Astrocyte (in vitro differentiated cells and primary cell): ENCODE measurements at regions not wholly inside any gene's neighbourhood (a gene's known extent, or its start where the extent isn't known, plus 50 kb on each side); places are given as distances from the start of the nearest gene placed in this dataset.

Experiments used
- DNase-seq: peaks from one replicate; pipeline ENCODE4 v3.0.0-alpha.2; 2010; ENCODE audit warnings: low read depth
- FAIRE-seq: peaks from 2 replicates; lab custom pipeline; 2011; peaks lifted over from hg19 to GRCh38; lab: Jason Lieb, UNC
- H2AFZ ChIP-seq: 2 replicates; pipeline ENCODE4 v1.6.0; 2012; ENCODE audit warnings: low read depth, low read length, inconsistent platforms
- H3K27ac ChIP-seq: 2 replicates; pipeline ENCODE4 v1.5.1; 2011; ENCODE audit warnings: low read depth, low read length, inconsistent platforms
- H3K27me3 ChIP-seq: 2 replicates; pipeline ENCODE4 v1.6.0; 2011; ENCODE audit warnings: low read length, inconsistent platforms; ENCODE audit not compliant: insufficient read depth
- H3K36me3 ChIP-seq: 2 replicates; pipeline ENCODE4 v1.5.1; 2011; ENCODE audit warnings: low read length, inconsistent platforms; ENCODE audit not compliant: insufficient read depth
- H3K4me1 ChIP-seq: 2 replicates; pipeline ENCODE4 v1.5.1; 2011; ENCODE audit warnings: low read length, inconsistent platforms; ENCODE audit not compliant: insufficient read depth
- H3K4me2 ChIP-seq: 2 replicates; pipeline ENCODE4 v1.6.0; 2012; ENCODE audit warnings: low read length, inconsistent platforms
- H3K4me3 ChIP-seq: 2 replicates; pipeline ENCODE4 v1.5.1; 2011; ENCODE audit warnings: low read depth, mild to moderate bottlenecking, low read length, inconsistent platforms; ENCODE audit not compliant: insufficient read depth
- H3K79me2 ChIP-seq: 2 replicates; pipeline ENCODE4 v1.6.0; 2012; ENCODE audit warnings: mild to moderate bottlenecking, low read length, inconsistent platforms; ENCODE audit not compliant: insufficient read depth
- H3K9ac ChIP-seq: 2 replicates; pipeline ENCODE4 v1.6.0; 2012; ENCODE audit warnings: mild to moderate bottlenecking, low read length, inconsistent platforms
- H3K9me3 ChIP-seq: 2 replicates; pipeline ENCODE4 v1.5.1; 2012; ENCODE audit warnings: low read depth, mild to moderate bottlenecking, low read length, inconsistent platforms; ENCODE audit not compliant: insufficient read depth
- H4K20me1 ChIP-seq: 2 replicates; pipeline ENCODE4 v1.6.0; 2012; ENCODE audit warnings: low read length, inconsistent platforms; ENCODE audit not compliant: insufficient read depth
- H3K27ac Mint-ChIP-seq: one replicate; pipeline ENCODE4 v1.8.0; 2021; ENCODE audit warnings: mild to moderate bottlenecking, mixed read lengths; ENCODE audit not compliant: unreplicated experiment
- H3K27me3 Mint-ChIP-seq: one replicate; pipeline ENCODE4 v1.8.0; 2021; ENCODE audit warnings: low read depth, mixed read lengths; ENCODE audit not compliant: unreplicated experiment
- H3K36me3 Mint-ChIP-seq: one replicate; pipeline ENCODE4 v1.8.0; 2021; ENCODE audit warnings: low read depth, mixed read lengths; ENCODE audit not compliant: unreplicated experiment
- H3K4me1 Mint-ChIP-seq: one replicate; pipeline ENCODE4 v1.8.0; 2021; ENCODE audit warnings: low read depth, mixed read lengths; ENCODE audit not compliant: unreplicated experiment
- H3K4me3 Mint-ChIP-seq: one replicate; pipeline ENCODE4 v1.8.0; 2021; ENCODE audit warnings: mild to moderate bottlenecking, moderate library complexity, mixed read lengths; ENCODE audit not compliant: unreplicated experiment
- H3K9me3 Mint-ChIP-seq: one replicate; pipeline ENCODE4 v1.8.0; 2021; ENCODE audit warnings: mild to moderate bottlenecking, mixed read lengths; ENCODE audit not compliant: unreplicated experiment
- CTCF ChIP-seq: IDR thresholded peaks from 2 replicates; pipeline ENCODE4 v1.5.1; 2011; ENCODE audit warnings: low read depth, mild to moderate bottlenecking, inconsistent platforms, low read length, moderate library complexity; ENCODE audit not compliant: insufficient read depth
- EZH2 ChIP-seq: IDR thresholded peaks from 2 replicates; pipeline ENCODE4 v1.6.1; 2012; ENCODE audit warnings: mild to moderate bottlenecking, low read length, inconsistent platforms; ENCODE audit not compliant: insufficient read depth

DNA sequence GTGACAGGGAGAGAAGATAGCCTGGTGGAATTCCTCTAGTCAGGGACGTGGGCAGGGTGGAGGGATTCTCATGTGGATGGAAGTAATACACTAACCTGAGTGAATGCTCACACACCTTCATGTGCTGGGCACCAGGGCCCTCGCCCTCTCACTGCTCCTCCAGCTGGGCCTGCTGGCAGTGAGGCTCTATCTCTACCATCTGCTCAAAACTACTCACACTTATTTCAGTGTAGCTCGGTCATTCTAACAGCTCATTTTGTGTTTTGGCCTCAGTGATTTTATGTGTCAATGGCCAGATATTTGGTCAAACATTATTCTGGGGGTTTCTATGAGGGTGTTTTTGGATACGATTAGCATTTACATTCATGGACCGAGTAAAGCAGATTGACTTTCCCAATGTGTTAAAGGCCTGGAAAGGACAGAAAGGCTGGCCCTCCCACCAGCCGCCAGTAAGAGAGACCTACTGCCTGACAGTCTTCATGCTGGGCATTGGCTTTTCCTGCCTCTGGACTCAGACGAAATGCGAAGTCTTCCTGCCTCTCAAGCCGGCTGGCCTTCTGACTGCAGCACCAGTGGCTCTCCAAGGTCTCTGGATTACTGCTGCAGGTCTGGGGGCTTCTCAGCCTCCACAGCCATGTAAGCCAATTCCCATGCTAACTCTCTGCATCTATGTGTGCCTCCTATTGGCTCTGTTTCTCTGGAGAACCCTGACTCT, 335.4 kb downstream of the CXCL12 start:
- Histone ChIP-seq H4K20me1 (no peaks in the 10 kb centered on the region), H3K36me3 (no peaks in the 10 kb centered on the region), H3K9me3 (no peaks in the 10 kb centered on the region), H3K79me2 (no peaks in the 10 kb centered on the region), H3K4me2 (no peak overlapping the region), H3K4me1 (peaks cover 24% of the 10 kb centered on the region), H2AFZ (no peak overlapping the region), H3K9ac (no peak overlapping the region), H3K27me3 (peaks cover 7% of the 10 kb centered on the region), H3K4me3 (no peak overlapping the region), H3K27ac (no peak overlapping the region)
- Mint-ChIP-seq H3K4me3 (no peak overlapping the region), H3K9me3 (peaks cover 3% of the 10 kb centered on the region), H3K27me3 (peaks cover 2% of the 10 kb centered on the region), H3K27ac (no peak overlapping the region), H3K36me3 (no peaks in the 10 kb centered on the region), H3K4me1 (peaks cover 29% of the 10 kb centered on the region)
- no peak for DNase-seq
- FAIRE-seq = no peak
- TF ChIP-seq EZH2 (no peak), CTCF (no peak)

DNA sequence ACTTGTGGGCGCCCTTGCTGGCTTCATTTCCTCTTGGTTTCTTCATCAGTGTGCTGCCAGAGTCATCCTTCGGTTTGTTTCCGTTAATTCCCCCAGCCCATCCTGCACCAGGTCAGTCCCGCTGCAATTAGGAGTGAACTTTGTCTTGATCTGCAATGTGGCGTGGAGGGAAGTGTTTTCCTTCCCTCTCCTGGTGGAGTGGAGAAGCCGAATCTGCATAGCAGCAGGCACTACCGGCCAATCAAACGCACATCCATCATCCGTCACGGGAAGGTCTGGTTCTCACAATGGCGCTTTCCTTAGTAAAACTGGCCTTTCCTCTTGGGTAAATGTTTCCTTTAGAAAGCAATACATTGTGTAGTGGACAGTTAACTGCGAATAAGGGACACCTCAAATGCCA, 337.5 kb downstream of the CXCL12 start:
- Mint-ChIP-seq H3K27me3 (peaks cover 2% of the 10 kb centered on the region), H3K9me3 (no peaks in the 10 kb centered on the region), H3K4me1 (peaks cover 26% of the 10 kb centered on the region), H3K36me3 (no peaks in the 10 kb centered on the region), H3K4me3 (no peak overlapping the region), H3K27ac (no peak overlapping the region)
- Histone ChIP-seq H3K9me3 (no peaks in the 10 kb centered on the region), H3K4me2 (no peak overlapping the region), H3K4me3 (no peak overlapping the region), H3K27me3 (peaks cover 7% of the 10 kb centered on the region), H3K9ac (no peak overlapping the region), H3K36me3 (no peaks in the 10 kb centered on the region), H3K27ac (no peak overlapping the region), H4K20me1 (no peaks in the 10 kb centered on the region), H3K79me2 (no peaks in the 10 kb centered on the region), H2AFZ (no peak overlapping the region), H3K4me1 (peaks cover 23% of the 10 kb centered on the region)
- FAIRE-seq = no peak
- DNase-seq = no peak
- no peak for TF ChIP-seq CTCF
- TF ChIP-seq EZH2 = no peak

GRCh38 chr10:44046605-44047004, 338.3 kb downstream of the CXCL12 start:
- no peak for TF ChIP-seq CTCF
- TF ChIP-seq EZH2 = no peak
- no peaks in the 10 kb centered on the region for H3K36me3 Mint-ChIP-seq
- H3K4me3 ChIP-seq = no peak overlapping the region
- peaks cover 5% of the 10 kb centered on the region for H3K27me3 Mint-ChIP-seq
- FAIRE-seq (peak; percentile 20), DNase-seq (peak; percentile 62)
- H3K4me1 ChIP-seq = peaks cover 15% of the 10 kb centered on the region
- H2AFZ ChIP-seq = no peak overlapping the region
- no peaks in the 10 kb centered on the region for H3K9me3 ChIP-seq
- H4K20me1 ChIP-seq = no peaks in the 10 kb centered on the region
- peak overlapping the region; percentile 41 for H3K4me2 ChIP-seq
- no peaks in the 10 kb centered on the region for H3K79me2 ChIP-seq
- H3K27ac Mint-ChIP-seq = no peak overlapping the region
- H3K4me1 Mint-ChIP-seq = peaks cover 19% of the 10 kb centered on the region
- H3K36me3 ChIP-seq = no peaks in the 10 kb centered on the region
- H3K27me3 ChIP-seq = peaks cover 9% of the 10 kb centered on the region
- H3K9ac ChIP-seq = no peak overlapping the region
- no peak overlapping the region for H3K4me3 Mint-ChIP-seq
- no peak overlapping the region for H3K27ac ChIP-seq
- H3K9me3 Mint-ChIP-seq = no peaks in the 10 kb centered on the region
